ENCODE measurements at regions not wholly inside any gene's neighbourhood (a gene's known extent, or its start where the extent isn't known, plus 50 kb on each side); places are given as distances from the start of the nearest gene placed in this dataset.

- Histone ChIP-seq H3K27me3 (no peaks in the 10 kb centered on the region), H3K4me1 (no peaks in the 10 kb centered on the region), H3K9me3 (no peaks in the 10 kb centered on the region), H3K36me3 (no peaks in the 10 kb centered on the region), H3K4me3 (no peak overlapping the region), H3K27ac (no peak overlapping the region)
- no peak for TF ChIP-seq EP300 (IDR thresholded peaks at IDR 0.05)
- TF ChIP-seq POLR2AphosphoS5 (IDR thresholded peaks at IDR 0.05) = no peak
- TF ChIP-seq, protein P1, sequence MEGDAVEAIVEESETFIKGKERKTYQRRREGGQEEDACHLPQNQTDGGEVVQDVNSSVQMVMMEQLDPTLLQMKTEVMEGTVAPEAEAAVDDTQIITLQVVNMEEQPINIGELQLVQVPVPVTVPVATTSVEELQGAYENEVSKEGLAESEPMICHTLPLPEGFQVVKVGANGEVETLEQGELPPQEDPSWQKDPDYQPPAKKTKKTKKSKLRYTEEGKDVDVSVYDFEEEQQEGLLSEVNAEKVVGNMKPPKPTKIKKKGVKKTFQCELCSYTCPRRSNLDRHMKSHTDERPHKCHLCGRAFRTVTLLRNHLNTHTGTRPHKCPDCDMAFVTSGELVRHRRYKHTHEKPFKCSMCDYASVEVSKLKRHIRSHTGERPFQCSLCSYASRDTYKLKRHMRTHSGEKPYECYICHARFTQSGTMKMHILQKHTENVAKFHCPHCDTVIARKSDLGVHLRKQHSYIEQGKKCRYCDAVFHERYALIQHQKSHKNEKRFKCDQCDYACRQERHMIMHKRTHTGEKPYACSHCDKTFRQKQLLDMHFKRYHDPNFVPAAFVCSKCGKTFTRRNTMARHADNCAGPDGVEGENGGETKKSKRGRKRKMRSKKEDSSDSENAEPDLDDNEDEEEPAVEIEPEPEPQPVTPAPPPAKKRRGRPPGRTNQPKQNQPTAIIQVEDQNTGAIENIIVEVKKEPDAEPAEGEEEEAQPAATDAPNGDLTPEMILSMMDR (IDR thresholded peaks at IDR 0.05) = no peak
- TF ChIP-seq POLR2A (IDR thresholded peaks at IDR 0.05) = no peak
- no peak for DNase-seq
- 75 to 92% methylated on average over 1 of the region's 1 CpG for WGBS, 2 donors
- intact Hi-C loops (cut with DNase I) = no loop called here
Measured at GRCh38 chr3:834679-835078, 258.1 kb upstream of the CNTN6 start.

- TF ChIP-seq EP300 (IDR thresholded peaks at IDR 0.05) = no peak
- TF ChIP-seq POLR2AphosphoS5 (IDR thresholded peaks at IDR 0.05) = no peak
- TF ChIP-seq, protein P1 (IDR thresholded peaks at IDR 0.05) = no peak
- no peak for TF ChIP-seq POLR2A (IDR thresholded peaks at IDR 0.05)
- no peak for DNase-seq
- intact Hi-C loops (cut with DNase I) = no loop called here
- Histone ChIP-seq H3K27me3 (no peaks in the 10 kb centered on the region), H3K9me3 (no peaks in the 10 kb centered on the region), H3K27ac (no peak overlapping the region), H3K36me3 (no peaks in the 10 kb centered on the region), H3K4me1 (no peaks in the 10 kb centered on the region), H3K4me3 (no peak overlapping the region)
- WGBS, 2 donors = 92 to 94% methylated on average over 4 of the region's 4 CpGs
Measured at GRCh38 chr3:835096-835495, 257.7 kb upstream of the CNTN6 start.

- Histone ChIP-seq H3K4me3 (no peak overlapping the region), H3K4me1 (no peaks in the 10 kb centered on the region), H3K36me3 (no peaks in the 10 kb centered on the region), H3K9me3 (no peaks in the 10 kb centered on the region), H3K27me3 (no peaks in the 10 kb centered on the region), H3K27ac (no peak overlapping the region)
- no peak for TF ChIP-seq POLR2A (IDR thresholded peaks at IDR 0.05)
- intact Hi-C loops (cut with DNase I) = no loop called here
- no peak for DNase-seq
- 77 to 81% methylated on average over 1 of the region's 1 CpG for WGBS, 2 donors
Measured at GRCh38 chr3:839981-840380, 252.8 kb upstream of the CNTN6 start.

- intact Hi-C loops (cut with DNase I) = no loop called here
- H3K9me3 ChIP-seq = peaks cover 0 to 6% (median 0%) of the 10 kb centered on the region in 4 donors
- TF ChIP-seq POLR2AphosphoS5 (IDR thresholded peaks at IDR 0.05) = no peak
- no peak for TF ChIP-seq EP300 (IDR thresholded peaks at IDR 0.05)
- no peak for TF ChIP-seq POLR2A (IDR thresholded peaks at IDR 0.05)
- TF ChIP-seq, protein P1 (IDR thresholded peaks at IDR 0.05) = no peak
- no peaks in the 10 kb centered on the region for H3K36me3 ChIP-seq
- no peaks in the 10 kb centered on the region for H3K27me3 ChIP-seq
- 55 to 66% methylated on average over 5 of the region's 5 CpGs for WGBS, 2 donors
- no peak for DNase-seq
- no peak overlapping the region for H3K4me3 ChIP-seq
- no peak overlapping the region for H3K27ac ChIP-seq
- H3K4me1 ChIP-seq = no peaks in the 10 kb centered on the region
Measured at GRCh38 chr3:851098-851790, 241.6 kb upstream of the CNTN6 start.

- H3K27me3 ChIP-seq = no peaks in the 10 kb centered on the region
- no peak for TF ChIP-seq POLR2AphosphoS5 (IDR thresholded peaks at IDR 0.05)
- no peak for TF ChIP-seq EP300 (IDR thresholded peaks at IDR 0.05)
- TF ChIP-seq, protein P1 (IDR thresholded peaks at IDR 0.05) = no peak
- no peak for TF ChIP-seq POLR2A (IDR thresholded peaks at IDR 0.05)
- intact Hi-C loops (cut with DNase I) = no loop called here
- no peaks in the 10 kb centered on the region for H3K4me1 ChIP-seq
- no peaks in the 10 kb centered on the region for H3K36me3 ChIP-seq
- H3K4me3 ChIP-seq = no peak overlapping the region
- peaks cover 0 to 6% (median 0%) of the 10 kb centered on the region in 4 donors for H3K9me3 ChIP-seq
- WGBS, 2 donors = 81 to 83% methylated on average over 4 of the region's 4 CpGs
- no peak overlapping the region for H3K27ac ChIP-seq
- no peak for DNase-seq
Measured at GRCh38 chr3:852033-852432, 240.8 kb upstream of the CNTN6 start.

All from sigmoid colon (tissue), 6 donors.